Fibroblast of lung (primary cell): ENCODE measurements at regions not wholly inside any gene's neighbourhood (a gene's known extent, or its start where the extent isn't known, plus 50 kb on each side); places are given as distances from the start of the nearest gene placed in this dataset.

Experiments
- DNase-seq, 2 donors: peaks; one replicate each; pipeline versions ENCODE4 v3.0.0 to v3.0.0-alpha.2; 2010; ENCODE audit warnings: low read depth in 2 of 2
- H2AFZ ChIP-seq: 2 replicates; pipeline ENCODE4 v1.5.1; 2012; ENCODE audit warnings: low read length, control low read depth, inconsistent platforms
- H3K27ac ChIP-seq: 2 replicates; pipeline ENCODE4 v1.5.1; 2011; ENCODE audit warnings: low read length, control low read depth; ENCODE audit not compliant: insufficient read depth
- H3K27me3 ChIP-seq: 2 replicates; pipeline ENCODE4 v1.5.1; 2011; ENCODE audit warnings: mild to moderate bottlenecking, low read length; ENCODE audit not compliant: control insufficient read depth, insufficient read depth
- H3K36me3 ChIP-seq: 2 replicates; pipeline ENCODE4 v1.5.1; 2011; ENCODE audit warnings: low read length; ENCODE audit not compliant: control insufficient read depth, insufficient read depth
- H3K4me1 ChIP-seq: 2 replicates; pipeline ENCODE4 v1.5.1; 2011; ENCODE audit warnings: low read length; ENCODE audit not compliant: control insufficient read depth, insufficient read depth; ENCODE audit errors: extremely low read depth
- H3K4me2 ChIP-seq: 2 replicates; pipeline ENCODE4 v1.5.1; 2011; ENCODE audit warnings: low read length, control low read depth; ENCODE audit not compliant: insufficient read depth; ENCODE audit errors: extremely low read depth
- H3K4me3 ChIP-seq, 4 experiments: fragments of 200-600 bp in 1 of 4; sonication (generic) in 1 of 4; replicated peaks in 1 of 4; 2 replicates each; pipeline ENCODE4 v1.5.1; 2011 to 2016; ENCODE audit warnings: low read length in 4 of 4, low read depth in 3 of 4, mild to moderate bottlenecking in 3 of 4, control low read depth in 2 of 4, inconsistent platforms in 1 of 4, mixed read lengths in 1 of 4; ENCODE audit not compliant: insufficient read depth in 1 of 4; ENCODE audit errors: control extremely low read depth in 1 of 4
- H3K79me2 ChIP-seq: 2 replicates; pipeline ENCODE4 v1.5.1; 2012; ENCODE audit warnings: mild to moderate bottlenecking, low read length, inconsistent platforms; ENCODE audit not compliant: control insufficient read depth, insufficient read depth
- H3K9ac ChIP-seq: 2 replicates; pipeline ENCODE4 v1.5.1; 2011; ENCODE audit warnings: mild to moderate bottlenecking, low read length, control low read depth; ENCODE audit not compliant: insufficient read depth
- H3K9me3 ChIP-seq: 2 replicates; pipeline ENCODE4 v1.5.1; 2012; ENCODE audit warnings: low read depth, low read length; ENCODE audit not compliant: control insufficient read depth, insufficient read depth
- H4K20me1 ChIP-seq: 2 replicates; pipeline ENCODE4 v1.5.1; 2011; ENCODE audit warnings: low read length; ENCODE audit not compliant: control insufficient read depth, insufficient read depth; ENCODE audit errors: extremely low read depth
- EZH2 ChIP-seq: IDR thresholded peaks from 2 replicates; pipeline ENCODE4 v1.5.1; 2012; ENCODE audit warnings: low read length, control low read depth, mild to moderate bottlenecking; ENCODE audit errors: missing control alignments
- TF ChIP-seq, protein P1 (sequence below), 2 donors: IDR thresholded peaks in 1 of 2; conservative IDR thresholded peaks in 1 of 2; 1 replicate in 1 of 2; 2 replicates in 1 of 2; pipeline ENCODE4 v1.5.1; 2011 to 2012; ENCODE audit warnings: low read length in 2 of 2, control low read depth in 1 of 2, inconsistent platforms in 1 of 2, low read depth in 1 of 2, mild to moderate bottlenecking in 1 of 2

DNA sequence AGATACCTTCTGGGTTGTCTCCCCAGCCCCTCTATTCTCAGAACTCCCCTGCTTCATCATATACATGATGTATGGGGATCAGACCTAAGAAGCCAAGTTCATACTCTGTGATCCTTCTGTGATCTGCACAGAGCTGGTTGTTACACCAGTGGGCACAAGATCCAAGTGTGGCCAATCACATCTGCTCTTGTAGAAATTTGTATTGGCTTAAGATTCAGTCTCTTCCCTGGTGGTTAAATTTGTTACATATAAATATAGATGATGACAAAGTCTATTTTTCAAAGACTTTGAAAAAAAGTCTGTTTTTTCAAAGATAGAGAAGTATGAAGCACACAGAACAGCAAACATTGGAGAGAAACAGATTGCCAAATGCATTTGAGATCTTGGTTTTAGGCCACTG is 135.8 kb upstream of the FGGY start:
- no peak overlapping the region for H3K4me2 ChIP-seq
- no peak for DNase-seq

DNA sequence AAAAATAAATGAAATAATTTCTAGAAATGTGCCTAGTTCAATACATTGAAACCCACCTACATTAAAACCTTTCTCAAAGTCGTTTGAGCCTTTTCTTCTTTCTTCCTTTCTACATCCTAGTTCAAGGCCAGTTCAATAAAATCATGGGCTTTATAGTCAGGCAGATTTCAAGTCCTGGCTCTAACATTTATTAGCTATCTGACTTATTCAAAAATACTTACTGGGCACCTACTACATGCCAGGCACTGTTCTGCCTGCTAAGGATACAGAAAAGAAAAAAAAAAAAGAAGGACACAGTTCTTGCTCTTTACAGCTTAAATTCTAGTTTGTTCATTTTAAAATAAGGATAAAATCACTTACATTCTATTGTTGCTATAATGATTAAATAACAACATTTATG is 134.2 kb upstream of the FGGY start:
- Histone ChIP-seq H3K4me1 (no peaks in the 10 kb centered on the region), H3K36me3 (no peaks in the 10 kb centered on the region), H3K9ac (no peak overlapping the region), H3K9me3 (no peaks in the 10 kb centered on the region), H3K79me2 (no peaks in the 10 kb centered on the region), H2AFZ (no peak overlapping the region), H3K4me2 (no peak overlapping the region), H3K4me3 (no peak overlapping the region), H3K27me3 (no peaks in the 10 kb centered on the region), H3K27ac (no peak overlapping the region), H4K20me1 (no peaks in the 10 kb centered on the region)
- no peak for DNase-seq
- TF ChIP-seq, protein P1, sequence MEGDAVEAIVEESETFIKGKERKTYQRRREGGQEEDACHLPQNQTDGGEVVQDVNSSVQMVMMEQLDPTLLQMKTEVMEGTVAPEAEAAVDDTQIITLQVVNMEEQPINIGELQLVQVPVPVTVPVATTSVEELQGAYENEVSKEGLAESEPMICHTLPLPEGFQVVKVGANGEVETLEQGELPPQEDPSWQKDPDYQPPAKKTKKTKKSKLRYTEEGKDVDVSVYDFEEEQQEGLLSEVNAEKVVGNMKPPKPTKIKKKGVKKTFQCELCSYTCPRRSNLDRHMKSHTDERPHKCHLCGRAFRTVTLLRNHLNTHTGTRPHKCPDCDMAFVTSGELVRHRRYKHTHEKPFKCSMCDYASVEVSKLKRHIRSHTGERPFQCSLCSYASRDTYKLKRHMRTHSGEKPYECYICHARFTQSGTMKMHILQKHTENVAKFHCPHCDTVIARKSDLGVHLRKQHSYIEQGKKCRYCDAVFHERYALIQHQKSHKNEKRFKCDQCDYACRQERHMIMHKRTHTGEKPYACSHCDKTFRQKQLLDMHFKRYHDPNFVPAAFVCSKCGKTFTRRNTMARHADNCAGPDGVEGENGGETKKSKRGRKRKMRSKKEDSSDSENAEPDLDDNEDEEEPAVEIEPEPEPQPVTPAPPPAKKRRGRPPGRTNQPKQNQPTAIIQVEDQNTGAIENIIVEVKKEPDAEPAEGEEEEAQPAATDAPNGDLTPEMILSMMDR (conservative IDR thresholded peaks at IDR 0.05 in 1 of 2, IDR thresholded peaks at IDR 0.05 in 1 of 2; ENCODE audit: low read depth in 1 of 2, low read length in 2 of 2) = no peak
- no peak for TF ChIP-seq EZH2

More for the DNA sequence above, 135.8 kb upstream of the FGGY start:
- Histone ChIP-seq H3K79me2 (no peaks in the 10 kb centered on the region), H3K36me3 (no peaks in the 10 kb centered on the region), H2AFZ (no peak overlapping the region), H3K27me3 (no peaks in the 10 kb centered on the region), H3K27ac (no peak overlapping the region), H3K9me3 (no peaks in the 10 kb centered on the region), H3K4me1 (peaks cover 3% of the 10 kb centered on the region), H4K20me1 (no peaks in the 10 kb centered on the region), H3K9ac (no peak overlapping the region), H3K4me3 (no peak overlapping the region)
- TF ChIP-seq, protein P1 (conservative IDR thresholded peaks at IDR 0.05 in 1 of 2, IDR thresholded peaks at IDR 0.05 in 1 of 2; ENCODE audit: low read depth in 1 of 2, low read length in 2 of 2) = no peak
- no peak for TF ChIP-seq EZH2

DNA sequence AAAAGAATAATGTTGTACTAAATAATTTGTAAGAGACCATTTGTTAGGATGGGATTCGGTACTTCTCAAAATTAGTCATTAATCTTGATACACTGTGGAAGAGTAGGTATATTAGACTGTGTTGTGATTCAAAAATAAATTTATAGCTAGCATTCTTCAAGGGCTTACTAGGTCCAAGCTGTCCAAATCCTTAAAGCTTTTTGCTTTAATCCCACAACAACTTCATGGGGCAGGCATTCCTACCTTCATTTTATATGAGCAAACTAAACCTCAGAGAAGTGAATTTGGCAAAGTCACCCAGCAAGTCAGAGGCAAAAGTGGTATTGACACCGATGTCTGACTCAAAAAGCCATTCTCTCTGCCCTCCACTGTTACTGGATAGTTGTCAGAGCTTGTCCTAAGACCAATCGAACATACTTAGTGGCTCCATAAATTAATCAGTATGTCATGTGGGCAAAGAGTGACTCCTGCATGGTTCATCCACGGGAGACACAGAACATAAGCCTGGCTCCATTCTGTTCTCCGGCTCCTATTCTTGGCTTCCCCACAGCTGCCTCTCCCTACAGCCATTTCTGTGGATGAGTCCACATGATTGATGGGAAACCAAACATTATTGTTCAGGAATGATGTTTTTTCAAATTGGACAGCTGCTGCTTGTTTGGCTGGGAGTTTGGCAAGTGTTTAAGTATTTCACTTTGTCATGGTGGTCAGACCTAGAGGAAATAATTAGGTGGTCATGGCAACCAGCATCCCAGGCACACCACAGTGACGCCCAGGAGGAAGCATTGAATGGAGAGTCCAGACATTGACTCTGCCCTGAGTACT is 133.4 kb upstream of the FGGY start:
- H4K20me1 ChIP-seq = no peaks in the 10 kb centered on the region
- H3K9ac ChIP-seq = no peak overlapping the region
- H3K4me3 ChIP-seq = no peak overlapping the region
- no peak overlapping the region for H3K27ac ChIP-seq
- TF ChIP-seq, protein P1 (conservative IDR thresholded peaks at IDR 0.05 in 1 of 2, IDR thresholded peaks at IDR 0.05 in 1 of 2; ENCODE audit: low read depth in 1 of 2, low read length in 2 of 2) = no peak
- TF ChIP-seq EZH2 = no peak
- H3K79me2 ChIP-seq = no peaks in the 10 kb centered on the region
- no peaks in the 10 kb centered on the region for H3K9me3 ChIP-seq
- H3K4me2 ChIP-seq = no peak overlapping the region
- H3K36me3 ChIP-seq = no peaks in the 10 kb centered on the region
- H3K4me1 ChIP-seq = no peaks in the 10 kb centered on the region
- peak; percentile 60 to 95 for DNase-seq
- H2AFZ ChIP-seq = no peak overlapping the region
- H3K27me3 ChIP-seq = no peaks in the 10 kb centered on the region
